ENCODE measurements at regions not wholly inside any gene's neighbourhood (a gene's known extent, or its start where the extent isn't known, plus 50 kb on each side); places are given as distances from the start of the nearest gene placed in this dataset.
"Not testable (repeated sequence)": the region's sequence is repeated elsewhere in the genome, so short reads cannot be mapped to it uniquely, and the experiment has no call there.

DNA sequence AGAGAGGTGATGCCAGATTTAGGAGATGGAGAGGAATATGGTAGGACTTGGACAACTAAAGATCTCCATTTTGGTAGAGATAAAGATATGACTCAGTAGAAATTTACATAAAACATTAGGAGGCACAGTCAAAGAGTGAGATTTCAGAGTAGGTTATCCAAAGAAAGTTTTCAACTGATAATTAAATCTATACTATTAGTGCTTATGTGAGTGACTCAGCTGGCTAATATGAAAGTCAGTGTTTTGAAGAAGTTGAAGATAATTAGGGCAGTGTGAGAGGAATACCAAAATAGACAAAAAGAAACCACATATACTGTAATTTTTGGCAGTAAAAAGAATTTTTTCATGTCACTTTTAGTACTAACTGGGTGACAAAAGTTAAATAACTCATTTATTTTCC, 712.8 kb upstream of the HS3ST5 start:
- no peak overlapping the region for H3K4me3 ChIP-seq (ENCODE audit: low read length in 2 of 2)
- H3K4me1 ChIP-seq (ENCODE audit: control insufficient read depth, insufficient read depth, low read length): no peaks in the 10 kb centered on the region
- no peaks in the 10 kb centered on the region for H3K9me3 ChIP-seq (ENCODE audit: control insufficient read depth in 2 of 2, low read length in 2 of 2)
- no peak overlapping the region for H3K9ac ChIP-seq (ENCODE audit: low read length in 2 of 2)
- H3K27ac ChIP-seq (ENCODE audit: low read length): no peak overlapping the region
- H3K27me3 ChIP-seq (ENCODE audit: control insufficient read depth in 1 of 2, insufficient read depth in 2 of 2, low read length in 2 of 2): no peaks in the 10 kb centered on the region
- no peaks in the 10 kb centered on the region for H3K36me3 ChIP-seq (ENCODE audit: control insufficient read depth in 2 of 2, insufficient read depth in 2 of 2, low read length in 2 of 2)

DNA sequence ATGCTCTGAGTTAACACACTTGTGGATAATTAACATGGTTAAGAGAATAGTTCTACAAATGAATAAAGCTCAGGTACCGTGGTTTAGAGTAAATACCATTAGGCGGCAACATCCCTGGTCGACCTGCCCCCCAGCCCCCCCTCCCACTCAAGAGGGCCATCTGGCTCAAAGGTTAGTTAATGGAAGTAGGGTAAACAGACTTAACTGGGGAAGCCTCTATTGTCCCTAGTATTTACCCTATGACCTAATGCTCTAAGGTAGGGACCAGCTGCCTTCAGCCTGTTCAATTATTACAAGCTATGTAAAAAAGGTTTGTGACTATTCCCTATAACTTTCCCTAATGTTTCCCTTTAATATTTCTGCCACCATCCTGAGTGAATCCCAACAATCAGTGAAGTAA, 711.4 kb upstream of the HS3ST5 start:
- not testable (repeated sequence) for H3K9me3 ChIP-seq (ENCODE audit: control insufficient read depth in 2 of 2, low read length in 2 of 2); H3K27ac ChIP-seq (ENCODE audit: low read length); H3K4me1 ChIP-seq (ENCODE audit: control insufficient read depth, insufficient read depth, low read length); H3K36me3 ChIP-seq (ENCODE audit: control insufficient read depth in 2 of 2, insufficient read depth in 2 of 2, low read length in 2 of 2); H3K9ac ChIP-seq (ENCODE audit: low read length in 2 of 2); H3K27me3 ChIP-seq (ENCODE audit: control insufficient read depth in 1 of 2, insufficient read depth in 2 of 2, low read length in 2 of 2); H3K4me3 ChIP-seq (ENCODE audit: low read length in 2 of 2)

DNA sequence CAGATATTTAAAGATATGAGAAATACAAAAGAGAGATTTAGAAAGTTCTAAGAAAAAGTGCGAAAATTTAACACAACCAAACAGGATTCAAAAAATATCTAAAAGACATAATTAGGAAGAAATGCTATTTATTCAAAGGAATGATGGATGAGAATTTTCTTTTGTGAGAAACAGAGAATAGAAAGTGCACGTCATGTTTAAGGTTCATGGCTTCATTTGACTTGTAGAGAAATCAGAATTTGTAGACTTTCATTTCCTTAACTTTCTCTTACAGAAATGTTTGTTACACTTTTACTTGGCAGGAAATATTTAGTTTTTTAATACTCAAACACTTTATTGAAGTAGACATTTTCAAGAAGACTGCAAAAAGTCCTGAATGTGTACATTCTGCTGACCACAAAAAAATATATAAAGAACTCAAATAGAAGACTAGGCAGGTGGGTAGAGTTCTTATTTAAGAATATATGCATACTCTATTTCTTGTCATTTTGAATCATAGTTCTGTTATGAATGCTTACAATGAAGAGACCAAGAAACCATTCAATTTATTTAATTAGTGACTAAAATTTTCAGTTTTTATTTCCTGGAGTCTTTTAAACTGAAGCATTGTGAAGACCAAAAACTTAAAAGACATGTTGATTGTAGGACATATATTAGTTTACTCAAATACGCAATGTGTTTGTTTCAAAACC, 710.5 kb upstream of the HS3ST5 start:
- Histone ChIP-seq H3K27me3 (ENCODE audit: control insufficient read depth in 1 of 2, insufficient read depth in 2 of 2, low read length in 2 of 2) (no peaks in the 10 kb centered on the region), H3K9me3 (ENCODE audit: control insufficient read depth in 2 of 2, low read length in 2 of 2) (no peaks in the 10 kb centered on the region), H3K4me3 (ENCODE audit: low read length in 2 of 2) (no peak overlapping the region), H3K36me3 (ENCODE audit: control insufficient read depth in 2 of 2, insufficient read depth in 2 of 2, low read length in 2 of 2) (no peaks in the 10 kb centered on the region), H3K27ac (ENCODE audit: low read length) (no peak overlapping the region), H3K9ac (ENCODE audit: low read length in 2 of 2) (no peak overlapping the region), H3K4me1 (ENCODE audit: control insufficient read depth, insufficient read depth, low read length) (no peaks in the 10 kb centered on the region)

DNA sequence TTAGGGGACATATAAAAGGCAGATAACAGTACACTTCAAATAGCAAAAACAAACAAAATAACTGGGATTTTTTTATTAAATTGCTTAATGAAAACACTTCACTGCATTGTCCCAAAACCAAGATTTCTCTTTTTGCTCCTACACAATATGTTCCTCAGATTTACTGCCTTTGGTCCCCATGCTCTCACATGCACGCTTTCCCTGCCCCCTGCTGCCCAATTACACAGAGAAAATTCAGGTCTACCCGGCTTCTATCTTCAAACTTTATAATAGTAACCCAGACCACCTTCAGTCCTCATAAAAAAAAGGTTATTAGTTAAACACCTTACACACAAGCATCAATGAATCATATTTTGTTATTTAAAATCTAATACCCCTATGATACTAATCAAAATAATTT, 673.8 kb upstream of the HS3ST5 start:
- H3K27me3 ChIP-seq (ENCODE audit: control insufficient read depth in 1 of 2, insufficient read depth in 2 of 2, low read length in 2 of 2): no peaks in the 10 kb centered on the region
- no peaks in the 10 kb centered on the region for H3K4me1 ChIP-seq (ENCODE audit: control insufficient read depth, insufficient read depth, low read length)
- H3K36me3 ChIP-seq (ENCODE audit: control insufficient read depth in 2 of 2, insufficient read depth in 2 of 2, low read length in 2 of 2): no peaks in the 10 kb centered on the region
- no peak overlapping the region for H3K27ac ChIP-seq (ENCODE audit: low read length)
- H3K9me3 ChIP-seq (ENCODE audit: control insufficient read depth in 2 of 2, low read length in 2 of 2): no peaks in the 10 kb centered on the region
- no peak overlapping the region for H3K4me3 ChIP-seq (ENCODE audit: low read length in 2 of 2)
- no peak overlapping the region for H3K9ac ChIP-seq (ENCODE audit: low read length in 2 of 2)

DNA sequence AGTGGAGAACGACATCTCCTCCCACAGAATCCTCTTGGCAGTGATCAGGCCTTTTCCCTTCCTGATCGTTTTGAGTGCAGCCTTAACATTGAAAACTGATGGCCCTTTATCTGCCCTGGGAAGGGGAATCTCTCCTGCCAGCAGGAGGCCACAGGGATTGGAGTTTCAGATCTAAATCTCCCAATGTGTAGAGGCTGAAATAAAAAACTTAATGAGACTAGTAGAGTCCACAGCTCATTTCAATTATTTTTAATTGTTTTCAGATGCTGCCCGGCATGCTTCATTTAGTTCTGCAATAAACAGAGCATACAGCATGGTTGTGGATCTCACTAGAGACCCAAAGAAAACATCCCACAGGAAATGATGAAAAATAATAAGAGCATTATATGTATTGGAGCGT, 662.2 kb upstream of the HS3ST5 start:
- H3K27ac ChIP-seq (ENCODE audit: low read length): no peak overlapping the region
- no peaks in the 10 kb centered on the region for H3K36me3 ChIP-seq (ENCODE audit: control insufficient read depth in 2 of 2, insufficient read depth in 2 of 2, low read length in 2 of 2)
- H3K4me1 ChIP-seq (ENCODE audit: control insufficient read depth, insufficient read depth, low read length): no peaks in the 10 kb centered on the region
- no peak overlapping the region for H3K9ac ChIP-seq (ENCODE audit: low read length in 2 of 2)
- H3K4me3 ChIP-seq (ENCODE audit: low read length in 2 of 2): no peak overlapping the region
- no peaks in the 10 kb centered on the region for H3K9me3 ChIP-seq (ENCODE audit: control insufficient read depth in 2 of 2, low read length in 2 of 2)
- no peaks in the 10 kb centered on the region for H3K27me3 ChIP-seq (ENCODE audit: control insufficient read depth in 1 of 2, insufficient read depth in 2 of 2, low read length in 2 of 2)

DNA sequence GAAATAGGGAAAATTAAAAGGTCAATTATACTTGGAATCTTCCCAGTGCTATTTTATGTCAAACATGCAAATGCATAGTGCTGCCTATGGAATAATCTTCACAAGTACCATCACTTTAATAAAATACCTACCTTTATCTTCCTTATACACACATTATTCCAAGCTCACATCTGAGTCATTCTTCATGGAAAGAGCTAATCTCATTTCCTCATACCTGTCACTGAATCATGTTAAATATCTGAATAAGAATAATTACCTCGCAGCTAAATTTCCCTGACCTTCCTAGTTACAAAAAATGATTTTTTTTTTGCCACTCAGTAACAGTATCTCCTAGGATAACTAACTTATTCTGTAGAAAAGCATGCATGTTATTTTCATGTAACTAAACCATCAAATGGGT, 661.4 kb upstream of the HS3ST5 start:
- Histone ChIP-seq H3K4me3 (ENCODE audit: low read length in 2 of 2) (no peak overlapping the region), H3K36me3 (ENCODE audit: control insufficient read depth in 2 of 2, insufficient read depth in 2 of 2, low read length in 2 of 2) (no peaks in the 10 kb centered on the region), H3K4me1 (ENCODE audit: control insufficient read depth, insufficient read depth, low read length) (no peaks in the 10 kb centered on the region), H3K9ac (ENCODE audit: low read length in 2 of 2) (no peak overlapping the region), H3K9me3 (ENCODE audit: control insufficient read depth in 2 of 2, low read length in 2 of 2) (no peaks in the 10 kb centered on the region), H3K27ac (ENCODE audit: low read length) (no peak overlapping the region), H3K27me3 (ENCODE audit: control insufficient read depth in 1 of 2, insufficient read depth in 2 of 2, low read length in 2 of 2) (no peaks in the 10 kb centered on the region)

DNA sequence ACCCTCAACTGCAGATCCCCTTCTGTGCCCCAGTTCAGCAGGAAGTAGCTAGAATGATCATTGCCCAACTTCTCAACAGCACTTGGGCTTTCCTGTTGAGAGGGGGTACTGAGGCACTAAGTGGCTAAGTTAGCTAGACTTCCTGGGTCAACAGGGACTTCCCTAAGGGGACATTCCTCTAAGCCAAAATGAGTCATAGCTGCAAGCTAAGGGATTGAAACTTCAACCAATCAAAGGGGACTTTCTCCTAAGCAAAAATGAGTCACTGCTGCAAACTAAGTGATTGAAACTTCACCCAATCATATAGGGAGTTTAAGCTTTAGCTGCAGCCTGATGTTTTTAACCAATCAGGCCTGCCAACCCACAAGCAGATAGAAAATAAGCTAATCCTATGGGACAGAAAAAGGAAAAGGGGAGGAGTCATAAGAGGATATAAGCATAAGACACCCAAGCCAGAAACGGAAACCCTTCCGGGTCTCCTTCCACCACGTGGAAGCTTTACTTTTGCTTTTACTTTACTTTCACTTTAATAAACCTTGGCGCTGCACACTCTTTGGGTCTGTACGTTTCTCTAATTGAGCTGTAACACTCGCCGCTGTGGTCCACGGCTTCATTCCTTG, 659.0 kb upstream of the HS3ST5 start:
- Histone ChIP-seq H3K9ac (ENCODE audit: low read length in 2 of 2) (no peak overlapping the region), H3K4me1 (ENCODE audit: control insufficient read depth, insufficient read depth, low read length) (no peaks in the 10 kb centered on the region), H3K27me3 (ENCODE audit: control insufficient read depth in 1 of 2, insufficient read depth in 2 of 2, low read length in 2 of 2) (no peaks in the 10 kb centered on the region), H3K9me3 (ENCODE audit: control insufficient read depth in 2 of 2, low read length in 2 of 2) (no peaks in the 10 kb centered on the region), H3K36me3 (ENCODE audit: control insufficient read depth in 2 of 2, insufficient read depth in 2 of 2, low read length in 2 of 2) (no peaks in the 10 kb centered on the region), H3K27ac (ENCODE audit: low read length) (no peak overlapping the region), H3K4me3 (ENCODE audit: low read length in 2 of 2) (no peak overlapping the region)

DNA sequence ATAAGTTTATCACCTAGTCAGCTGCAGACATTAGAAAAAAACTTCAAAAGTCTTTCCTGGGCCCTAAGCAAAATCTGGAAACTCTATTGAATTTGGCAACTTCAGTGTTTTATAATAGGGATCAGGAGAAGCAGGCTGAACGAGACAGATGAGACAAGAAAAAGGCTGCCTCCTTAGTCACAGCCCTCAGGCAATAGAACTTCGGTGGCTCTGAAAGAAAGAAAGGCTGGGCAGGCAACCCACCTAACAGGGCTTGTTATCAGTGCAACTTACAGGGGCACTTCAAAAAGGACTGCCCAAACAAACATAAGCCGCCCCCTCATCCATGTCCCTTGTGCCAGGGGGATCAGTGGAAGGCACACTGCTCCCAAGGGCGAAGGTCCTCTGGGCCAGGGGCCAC, 657.9 kb upstream of the HS3ST5 start:
- Histone ChIP-seq H3K27ac (ENCODE audit: low read length) (no peak overlapping the region), H3K4me1 (ENCODE audit: control insufficient read depth, insufficient read depth, low read length) (no peaks in the 10 kb centered on the region), H3K9me3 (ENCODE audit: control insufficient read depth in 2 of 2, low read length in 2 of 2) (no peaks in the 10 kb centered on the region), H3K36me3 (ENCODE audit: control insufficient read depth in 2 of 2, insufficient read depth in 2 of 2, low read length in 2 of 2) (no peaks in the 10 kb centered on the region), H3K9ac (ENCODE audit: low read length in 2 of 2) (no peak overlapping the region), H3K27me3 (ENCODE audit: control insufficient read depth in 1 of 2, insufficient read depth in 2 of 2, low read length in 2 of 2) (no peaks in the 10 kb centered on the region), H3K4me3 (ENCODE audit: low read length in 2 of 2) (no peak overlapping the region)

DNA sequence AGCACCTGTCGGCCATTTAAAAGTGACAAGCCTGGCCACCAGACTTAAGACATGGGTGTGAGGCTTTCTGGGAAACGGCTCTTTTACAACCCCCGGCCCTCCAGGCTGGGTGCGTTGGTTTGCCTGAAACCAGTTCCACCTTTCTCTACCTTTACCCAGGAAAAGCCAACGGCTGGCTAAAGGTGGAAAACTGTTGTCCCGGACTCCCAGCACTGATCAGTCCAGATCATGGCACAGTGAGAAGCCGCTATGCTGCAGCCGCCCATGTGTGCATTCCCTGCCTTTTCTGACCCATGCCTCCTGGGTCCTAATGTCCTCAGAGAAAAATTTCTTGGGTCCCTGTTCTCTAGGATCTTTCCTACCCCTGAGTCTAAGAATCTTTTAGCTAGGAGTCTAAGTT, 655.7 kb upstream of the HS3ST5 start:
- H3K27me3 ChIP-seq (ENCODE audit: control insufficient read depth in 1 of 2, insufficient read depth in 2 of 2, low read length in 2 of 2): no peaks in the 10 kb centered on the region
- no peak overlapping the region for H3K4me3 ChIP-seq (ENCODE audit: low read length in 2 of 2)
- no peak overlapping the region for H3K9ac ChIP-seq (ENCODE audit: low read length in 2 of 2)
- no peaks in the 10 kb centered on the region for H3K9me3 ChIP-seq (ENCODE audit: control insufficient read depth in 2 of 2, low read length in 2 of 2)
- no peak overlapping the region for H3K27ac ChIP-seq (ENCODE audit: low read length)
- H3K4me1 ChIP-seq (ENCODE audit: control insufficient read depth, insufficient read depth, low read length): no peaks in the 10 kb centered on the region
- H3K36me3 ChIP-seq (ENCODE audit: control insufficient read depth in 2 of 2, insufficient read depth in 2 of 2, low read length in 2 of 2): no peaks in the 10 kb centered on the region

DNA sequence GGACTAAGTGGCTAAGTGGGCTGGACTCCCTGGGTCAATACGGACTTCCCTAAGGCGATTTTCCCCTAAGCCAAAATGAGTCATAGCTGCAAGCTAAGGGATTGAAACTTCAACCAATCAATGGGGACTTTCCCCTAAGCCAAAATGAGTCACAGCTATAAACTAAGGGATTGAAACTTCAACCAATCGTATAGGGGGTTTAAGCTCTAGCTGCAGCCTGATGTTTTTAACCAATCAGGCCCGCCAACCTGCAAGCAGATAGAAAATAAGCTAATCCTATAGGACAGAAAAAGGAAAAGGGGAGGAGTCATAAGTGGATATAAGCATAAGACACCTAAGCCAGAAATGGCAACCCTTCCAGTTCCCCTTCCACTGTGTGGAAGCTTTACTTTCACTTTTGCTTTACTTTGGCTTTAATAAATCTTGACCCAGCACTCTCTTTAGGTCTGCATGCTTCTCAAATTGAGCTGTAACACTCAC, 655.0 kb upstream of the HS3ST5 start:
- H3K36me3 ChIP-seq (ENCODE audit: control insufficient read depth in 2 of 2, insufficient read depth in 2 of 2, low read length in 2 of 2): no peaks in the 10 kb centered on the region

DNA sequence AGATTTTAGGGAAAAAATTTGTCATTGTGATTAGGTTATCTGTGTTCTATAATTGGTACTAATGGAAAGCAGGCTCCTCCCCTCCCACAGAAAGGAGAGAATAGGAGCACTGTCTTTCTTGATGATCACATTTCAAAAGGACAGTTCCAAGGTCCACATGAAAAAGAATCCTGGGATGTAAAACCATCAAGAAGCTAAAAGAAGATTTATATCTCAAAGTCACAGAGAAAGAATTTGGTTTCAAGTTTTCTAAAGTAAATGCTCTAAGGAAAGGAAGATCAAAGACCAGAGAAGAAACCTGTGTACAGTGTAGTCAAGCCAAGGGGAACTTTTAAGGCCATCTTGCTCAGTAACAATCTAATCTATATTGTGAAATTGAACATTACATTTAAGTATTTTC, 652.7 kb upstream of the HS3ST5 start:
- Histone ChIP-seq H3K27me3 (ENCODE audit: control insufficient read depth in 1 of 2, insufficient read depth in 2 of 2, low read length in 2 of 2) (no peaks in the 10 kb centered on the region), H3K9ac (ENCODE audit: low read length in 2 of 2) (no peak overlapping the region), H3K27ac (ENCODE audit: low read length) (no peak overlapping the region), H3K36me3 (ENCODE audit: control insufficient read depth in 2 of 2, insufficient read depth in 2 of 2, low read length in 2 of 2) (no peaks in the 10 kb centered on the region), H3K9me3 (ENCODE audit: control insufficient read depth in 2 of 2, low read length in 2 of 2) (no peaks in the 10 kb centered on the region), H3K4me1 (ENCODE audit: control insufficient read depth, insufficient read depth, low read length) (no peaks in the 10 kb centered on the region), H3K4me3 (ENCODE audit: low read length in 2 of 2) (no peak overlapping the region)

More for the DNA sequence above, 655.0 kb upstream of the HS3ST5 start:
- Histone ChIP-seq H3K9me3 (ENCODE audit: control insufficient read depth in 2 of 2, low read length in 2 of 2) (no peaks in the 10 kb centered on the region), H3K27ac (ENCODE audit: low read length) (no peak overlapping the region), H3K4me3 (ENCODE audit: low read length in 2 of 2) (no peak overlapping the region), H3K9ac (ENCODE audit: low read length in 2 of 2) (no peak overlapping the region), H3K4me1 (ENCODE audit: control insufficient read depth, insufficient read depth, low read length) (no peaks in the 10 kb centered on the region), H3K27me3 (ENCODE audit: control insufficient read depth in 1 of 2, insufficient read depth in 2 of 2, low read length in 2 of 2) (no peaks in the 10 kb centered on the region)

Data from stomach smooth muscle (tissue), 2 donors.